Subcutaneous abdominal adipose tissue (tissue), 5 donors: ENCODE measurements at regions not wholly inside any gene's neighbourhood (a gene's known extent, or its start where the extent isn't known, plus 50 kb on each side); places are given as distances from the start of the nearest gene placed in this dataset.

Source experiments
- H3K27ac ChIP-seq: one replicate; pipeline ENCODE4 v1.7.0; 2013; ENCODE audit warnings: low read depth, mild to moderate bottlenecking, inconsistent platforms, low read length, moderate library complexity
- H3K27me3 ChIP-seq, 5 donors: one replicate each; pipeline ENCODE4 v1.7.0; 2013; ENCODE audit warnings: low read length in 5 of 5, inconsistent platforms in 1 of 5; ENCODE audit not compliant: control insufficient read depth in 5 of 5, insufficient read depth in 4 of 5
- H3K36me3 ChIP-seq, 5 donors: one replicate each; pipeline ENCODE4 v1.7.0; 2013; ENCODE audit warnings: low read length in 5 of 5; ENCODE audit not compliant: control insufficient read depth in 5 of 5, insufficient read depth in 5 of 5
- H3K4me1 ChIP-seq, 5 donors: one replicate each; pipeline ENCODE4 v1.7.0; 2013; ENCODE audit warnings: low read length in 5 of 5, mild to moderate bottlenecking in 3 of 5, moderate library complexity in 1 of 5; ENCODE audit not compliant: control insufficient read depth in 5 of 5, insufficient read depth in 5 of 5
- H3K4me3 ChIP-seq, 5 donors: one replicate each; pipeline ENCODE4 v1.7.0; 2013; ENCODE audit warnings: low read length in 5 of 5, low read depth in 1 of 5
- H3K9ac ChIP-seq, 5 donors: one replicate each; pipeline ENCODE4 v1.7.0; 2013; ENCODE audit warnings: low read length in 5 of 5, mild to moderate bottlenecking in 4 of 5, moderate library complexity in 3 of 5
- H3K9me3 ChIP-seq, 5 donors: one replicate each; pipeline ENCODE4 v1.7.0; 2013; ENCODE audit warnings: low read length in 5 of 5; ENCODE audit not compliant: control insufficient read depth in 5 of 5
- donor health status: healthy.
- donor health status: healthy.
- donor health status: healthy.
- donor health status: healthy.
- donor health status: healthy.

DNA sequence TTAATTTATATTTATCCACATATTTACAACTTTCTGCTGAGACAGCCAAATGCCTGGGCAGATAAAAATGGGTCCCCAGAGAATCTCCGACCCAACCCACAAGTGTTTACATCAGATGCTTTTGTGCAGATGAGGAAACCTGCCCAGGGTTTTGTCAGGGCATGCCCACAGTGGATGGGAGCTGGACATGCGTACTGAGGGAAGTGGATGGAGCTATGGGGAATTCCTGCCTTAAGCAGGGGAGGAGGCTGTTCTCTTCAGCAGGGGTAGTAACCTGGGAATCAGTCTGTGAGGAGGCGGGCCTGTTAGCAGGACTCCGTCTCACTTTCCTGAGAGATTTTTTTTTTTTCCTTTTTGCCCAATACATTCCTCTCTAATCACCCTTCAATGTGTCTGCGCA lies 122.9 kb downstream of the RFC3 start:
- no peak overlapping the region for H3K27ac ChIP-seq
- no peaks in the 10 kb centered on the region for H3K36me3 ChIP-seq
- H3K9me3 ChIP-seq = no peaks in the 10 kb centered on the region
- no peaks in the 10 kb centered on the region for H3K4me1 ChIP-seq
- H3K9ac ChIP-seq = no peak overlapping the region
- no peaks in the 10 kb centered on the region for H3K27me3 ChIP-seq
- no peak overlapping the region for H3K4me3 ChIP-seq

DNA sequence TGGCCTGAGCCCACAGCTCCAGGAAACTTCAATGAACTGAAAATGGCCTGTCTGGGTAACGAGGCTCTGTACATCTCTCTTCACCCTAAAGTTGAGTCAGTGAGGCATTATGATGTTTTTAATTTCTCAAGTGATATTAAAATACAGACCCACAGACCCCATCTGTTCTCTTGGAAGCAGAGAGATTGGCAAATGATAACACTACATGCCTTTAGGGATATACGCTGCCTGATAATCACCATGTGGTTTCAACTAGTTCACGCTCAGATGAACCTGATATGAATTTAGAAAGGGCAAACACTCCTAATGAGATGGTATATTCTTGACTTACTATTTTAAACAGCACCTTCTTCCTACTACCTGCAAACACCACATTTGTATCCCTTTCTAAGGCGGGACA lies 127.5 kb downstream of the RFC3 start:
- Histone ChIP-seq H3K27ac (no peak overlapping the region), H3K36me3 (no peaks in the 10 kb centered on the region), H3K4me3 (no peak overlapping the region), H3K4me1 (no peaks in the 10 kb centered on the region), H3K9me3 (no peaks in the 10 kb centered on the region), H3K27me3 (no peaks in the 10 kb centered on the region), H3K9ac (no peak overlapping the region)

- Histone ChIP-seq H3K36me3 (no peaks in the 10 kb centered on the region), H3K27me3 (no peaks in the 10 kb centered on the region), H3K4me3 (no peak overlapping the region), H3K9me3 (no peaks in the 10 kb centered on the region), H3K9ac (no peak overlapping the region), H3K27ac (no peak overlapping the region), H3K4me1 (no peaks in the 10 kb centered on the region)
Observed at GRCh38 chr13:33953203-33953602, 135.3 kb downstream of the RFC3 start.

GRCh38 chr13:33953781-33954180 lies 135.8 kb downstream of the RFC3 start:
- Histone ChIP-seq H3K9me3 (no peaks in the 10 kb centered on the region), H3K4me3 (no peak overlapping the region), H3K9ac (no peak overlapping the region), H3K36me3 (no peaks in the 10 kb centered on the region), H3K27ac (no peak overlapping the region), H3K4me1 (no peaks in the 10 kb centered on the region), H3K27me3 (no peaks in the 10 kb centered on the region)

GRCh38 chr13:33956346-33956745 lies 138.4 kb downstream of the RFC3 start:
- no peaks in the 10 kb centered on the region for H3K9me3 ChIP-seq
- H3K36me3 ChIP-seq = no peaks in the 10 kb centered on the region
- no peak overlapping the region for H3K27ac ChIP-seq
- H3K4me3 ChIP-seq = no peak overlapping the region
- H3K4me1 ChIP-seq = no peaks in the 10 kb centered on the region
- H3K27me3 ChIP-seq = no peaks in the 10 kb centered on the region
- no peak overlapping the region for H3K9ac ChIP-seq

- no peak overlapping the region for H3K9ac ChIP-seq
- H3K9me3 ChIP-seq = no peaks in the 10 kb centered on the region
- no peak overlapping the region for H3K4me3 ChIP-seq
- H3K27ac ChIP-seq = no peak overlapping the region
- no peaks in the 10 kb centered on the region for H3K27me3 ChIP-seq
- no peaks in the 10 kb centered on the region for H3K4me1 ChIP-seq
- no peaks in the 10 kb centered on the region for H3K36me3 ChIP-seq
Observed at GRCh38 chr13:33957497-33957905, 139.6 kb downstream of the RFC3 start.

DNA sequence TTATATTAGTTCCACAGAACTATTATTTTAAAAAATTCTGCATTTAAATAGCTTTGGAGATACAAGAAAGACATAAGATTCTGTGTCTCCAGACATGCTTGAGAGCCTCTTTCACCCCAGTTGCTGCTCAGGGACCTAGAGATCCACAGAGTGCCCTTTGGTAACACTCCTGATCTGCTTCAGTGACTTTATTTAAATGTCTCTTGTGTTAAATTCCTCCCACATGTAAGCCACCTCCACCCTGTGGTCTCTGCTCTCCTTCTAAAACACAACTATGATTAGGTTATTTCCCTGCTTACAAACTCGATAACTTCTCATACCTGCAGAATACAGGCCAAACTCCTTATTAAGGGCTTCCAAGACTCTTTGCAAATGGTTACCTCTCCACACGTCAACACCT lies 141.0 kb downstream of the RFC3 start:
- no peak overlapping the region for H3K27ac ChIP-seq
- H3K4me1 ChIP-seq = no peaks in the 10 kb centered on the region
- no peak overlapping the region for H3K4me3 ChIP-seq
- H3K9me3 ChIP-seq = no peaks in the 10 kb centered on the region
- no peaks in the 10 kb centered on the region for H3K27me3 ChIP-seq
- H3K36me3 ChIP-seq = no peaks in the 10 kb centered on the region
- H3K9ac ChIP-seq = no peak overlapping the region

DNA sequence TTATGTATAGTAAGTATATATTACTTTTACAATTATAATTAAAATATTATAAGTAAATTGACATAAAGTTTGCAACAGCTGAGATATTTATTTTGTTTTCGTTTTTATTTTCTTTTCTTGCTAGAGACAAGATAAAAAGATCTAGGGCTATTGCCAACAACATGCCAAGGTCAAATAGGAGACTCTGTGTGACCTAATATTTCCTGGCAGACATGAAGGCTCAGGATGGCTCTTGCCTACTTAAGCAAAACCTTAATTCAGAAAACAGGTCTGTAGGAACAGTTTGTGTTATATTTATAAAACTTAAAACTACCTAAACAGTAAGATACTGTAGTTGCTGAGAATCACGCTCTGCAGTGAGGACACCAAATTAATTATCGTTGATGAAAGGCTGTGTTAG lies 145.2 kb downstream of the RFC3 start:
- H3K9me3 ChIP-seq = peaks cover 0 to 3% (median 0%) of the 10 kb centered on the region in 5 donors
- H3K4me3 ChIP-seq = no peak overlapping the region
- no peak overlapping the region for H3K9ac ChIP-seq
- no peaks in the 10 kb centered on the region for H3K27me3 ChIP-seq
- H3K27ac ChIP-seq = no peak overlapping the region
- H3K36me3 ChIP-seq = no peaks in the 10 kb centered on the region
- H3K4me1 ChIP-seq = no peaks in the 10 kb centered on the region

DNA sequence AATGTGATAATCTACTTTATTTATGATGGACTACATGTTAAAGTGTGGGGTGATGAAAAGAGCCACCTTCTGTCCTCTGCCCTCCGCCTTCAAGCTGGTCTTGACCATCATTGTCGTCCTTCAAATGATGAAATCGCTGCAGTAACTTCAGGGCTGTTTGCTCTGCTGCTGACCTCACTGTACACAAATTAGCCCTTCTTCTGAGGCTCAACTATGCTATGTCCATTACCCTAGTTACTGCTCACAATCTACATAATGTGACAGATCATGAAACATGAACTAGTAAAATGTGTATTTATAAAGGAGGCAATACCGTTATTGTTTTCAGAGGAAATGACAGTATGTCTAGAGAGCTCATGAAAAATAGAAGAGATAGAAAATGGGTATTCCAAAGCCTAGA lies 145.9 kb downstream of the RFC3 start:
- Histone ChIP-seq H3K4me3 (no peak overlapping the region), H3K27ac (no peak overlapping the region), H3K36me3 (no peaks in the 10 kb centered on the region), H3K4me1 (no peaks in the 10 kb centered on the region), H3K9me3 (peaks cover 0 to 3% (median 0%) of the 10 kb centered on the region in 5 donors), H3K9ac (no peak overlapping the region), H3K27me3 (no peaks in the 10 kb centered on the region)

GRCh38 chr13:33968520-33969507 lies 150.9 kb downstream of the RFC3 start:
- H3K27me3 ChIP-seq = no peaks in the 10 kb centered on the region
- H3K9ac ChIP-seq = no peak overlapping the region
- H3K4me1 ChIP-seq = peaks cover 0 to 3% (median 0%) of the 10 kb centered on the region in 5 donors
- no peak overlapping the region for H3K4me3 ChIP-seq
- no peaks in the 10 kb centered on the region for H3K36me3 ChIP-seq
- H3K9me3 ChIP-seq = peaks cover 0 to 3% (median 0%) of the 10 kb centered on the region in 5 donors
- H3K27ac ChIP-seq = no peak overlapping the region
